ENCODE measurements at regions not wholly inside any gene's neighbourhood (a gene's known extent, or its start where the extent isn't known, plus 50 kb on each side); places are given as distances from the start of the nearest gene placed in this dataset.
"Not testable (repeated sequence)": the region's sequence is repeated elsewhere in the genome, so short reads cannot be mapped to it uniquely, and the experiment has no call there.

DNA sequence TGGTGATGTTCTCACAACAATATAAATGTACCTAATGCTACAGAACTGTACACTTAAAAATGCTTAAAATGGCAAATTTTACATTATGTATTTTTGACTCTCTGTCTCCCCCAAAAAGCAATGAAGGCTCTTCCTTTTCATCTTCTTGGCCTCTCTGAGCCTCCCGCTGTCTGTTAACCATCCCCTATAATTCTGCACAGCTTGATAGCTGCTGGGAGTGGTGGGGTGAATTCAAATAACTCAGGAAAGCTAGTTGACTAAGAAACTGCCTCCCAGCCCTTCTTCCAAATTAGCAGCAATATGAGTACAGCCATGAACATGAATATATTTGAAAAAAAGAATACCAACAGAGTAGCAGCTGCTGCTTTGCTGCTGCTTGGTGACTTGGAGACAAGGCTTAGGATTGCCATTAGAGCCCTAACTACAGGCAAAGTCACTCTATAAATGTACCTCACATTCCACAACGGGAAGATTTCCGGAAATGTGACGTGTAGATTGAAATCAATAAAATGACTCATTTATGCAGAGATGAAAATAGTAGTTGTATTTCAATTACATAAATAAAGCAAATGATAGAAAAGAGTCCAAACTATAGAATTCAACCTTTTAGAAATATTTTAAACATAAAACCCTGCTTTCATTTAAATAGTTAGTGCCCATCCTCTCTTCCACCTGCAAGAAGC, 200.1 kb upstream of the HEY2 start:
- no peak for DNase-seq

DNA sequence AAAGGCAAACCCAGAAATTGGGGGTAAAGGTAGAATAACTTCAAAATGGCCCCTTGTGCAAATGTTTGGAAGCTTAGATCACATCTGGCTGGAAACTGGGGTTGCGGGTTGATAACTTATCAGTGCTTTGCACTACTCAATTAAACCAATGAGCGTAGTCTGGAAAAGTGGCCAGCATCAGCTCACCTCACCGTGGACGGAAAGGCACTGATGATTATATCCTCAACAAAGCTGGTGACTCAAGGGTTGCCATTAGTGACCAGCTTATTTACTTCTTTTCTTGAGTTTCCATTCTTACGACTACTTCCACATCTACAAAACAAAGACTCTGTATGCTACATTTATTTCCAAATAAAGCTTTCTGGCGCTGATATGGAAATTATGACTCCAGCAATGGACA, 198.5 kb upstream of the HEY2 start:
- no peak for DNase-seq

DNA sequence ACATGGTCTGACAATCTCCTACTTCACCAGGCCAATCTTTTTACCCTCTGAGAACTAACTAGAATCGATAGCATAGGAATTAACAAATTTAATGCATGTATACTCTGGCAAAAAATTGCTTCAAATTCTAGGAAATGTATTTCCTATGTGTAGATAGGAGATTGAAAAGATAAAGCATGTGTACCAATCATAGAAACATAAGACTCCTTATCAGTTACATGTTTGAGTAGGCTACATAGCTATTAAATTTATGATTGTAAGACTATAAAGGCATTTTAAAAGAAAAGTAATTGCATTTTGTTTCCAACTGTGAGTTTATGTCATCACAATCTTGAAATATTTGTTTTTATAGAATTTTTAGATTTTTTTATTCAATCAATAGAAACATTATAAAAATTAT, 196.6 kb upstream of the HEY2 start:
- no peak for DNase-seq

DNA sequence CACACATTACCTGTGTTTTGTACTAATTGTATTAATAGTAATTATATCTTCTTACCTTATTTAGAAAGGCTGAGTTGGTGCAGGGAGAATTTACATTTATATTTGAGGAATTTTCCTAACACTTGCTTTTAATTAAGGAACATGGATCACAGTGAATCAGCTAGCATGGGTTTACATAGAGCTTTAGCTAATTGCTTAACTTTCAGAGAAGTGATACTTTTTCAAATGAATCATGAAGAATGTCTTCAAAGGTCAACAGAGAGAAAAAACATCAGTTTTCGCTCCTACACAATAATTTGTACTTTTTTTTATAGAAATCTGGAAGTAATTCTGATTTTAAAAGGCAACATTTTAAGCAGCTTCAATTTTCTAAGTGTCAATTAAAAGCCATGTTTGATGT, 195.0 kb upstream of the HEY2 start:
- DNase-seq, result no peak

DNA sequence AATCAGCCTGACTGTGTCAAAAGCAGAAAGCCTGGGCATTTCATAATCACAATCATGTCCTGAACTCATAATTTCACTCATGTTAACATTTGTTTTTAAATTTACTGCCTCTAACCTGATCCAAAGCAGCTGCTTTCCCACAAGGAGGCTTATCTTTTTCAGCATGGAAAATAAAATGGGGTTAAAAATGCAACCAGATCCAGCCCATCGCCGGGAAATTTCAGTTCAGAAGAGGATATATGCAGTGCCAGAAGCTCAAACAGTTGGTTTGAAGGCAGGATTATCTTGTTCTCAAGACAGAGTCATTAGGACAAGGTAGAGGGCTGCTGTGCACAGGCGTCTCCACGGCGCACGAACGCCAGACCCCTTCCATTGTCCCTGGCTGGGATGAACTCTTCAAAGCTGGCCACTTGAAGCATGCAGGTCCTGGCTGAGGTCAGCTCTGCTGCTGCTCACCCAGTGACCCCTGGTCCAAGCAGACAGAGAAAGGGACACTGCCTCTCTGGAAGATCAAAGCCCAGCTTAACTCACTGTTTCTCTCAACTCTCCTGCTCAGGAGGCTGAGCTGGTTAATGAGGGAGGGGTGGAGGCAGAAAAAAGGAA, 191.1 kb upstream of the HEY2 start:
- DNase-seq, result no peak

DNA sequence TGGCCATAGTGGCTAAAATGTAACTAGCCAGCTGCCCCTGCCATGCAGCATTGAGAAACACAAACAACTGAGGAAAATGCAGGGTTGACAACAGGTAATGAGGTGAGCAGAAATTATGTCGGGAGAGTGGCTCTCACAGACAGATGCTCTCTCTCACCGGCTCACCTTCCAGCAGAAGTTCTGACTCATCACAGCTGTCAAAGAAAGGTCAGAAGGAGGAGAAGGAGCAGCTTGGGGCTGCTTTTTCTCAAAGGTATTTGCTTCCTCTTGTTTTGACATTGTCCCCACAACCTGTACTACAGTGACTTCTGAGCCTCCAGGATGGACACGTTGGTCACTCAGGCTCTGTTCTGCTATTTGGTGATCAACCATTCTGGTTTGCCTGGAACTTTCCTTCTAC, 190.5 kb upstream of the HEY2 start:
- DNase-seq, result no peak

DNA sequence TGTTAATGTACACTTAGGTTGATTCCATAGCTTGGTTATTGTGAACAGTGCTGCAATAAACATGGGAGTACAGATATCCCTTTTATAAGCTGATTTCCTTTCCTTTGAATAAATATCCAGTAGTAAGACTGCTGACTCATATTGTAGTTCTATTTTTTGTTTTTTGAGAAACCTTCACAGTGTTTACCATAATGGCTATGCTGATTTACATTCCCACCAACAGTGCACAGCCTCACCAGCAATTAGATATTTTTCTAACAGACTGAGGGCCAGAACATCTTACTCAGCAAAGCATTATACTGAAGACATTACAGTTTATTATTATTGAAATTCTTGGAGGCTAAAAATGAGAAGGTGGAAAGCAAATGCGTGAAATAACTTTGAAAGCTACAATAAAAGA, 187.3 kb upstream of the HEY2 start:
- DNase-seq, result no peak

DNA sequence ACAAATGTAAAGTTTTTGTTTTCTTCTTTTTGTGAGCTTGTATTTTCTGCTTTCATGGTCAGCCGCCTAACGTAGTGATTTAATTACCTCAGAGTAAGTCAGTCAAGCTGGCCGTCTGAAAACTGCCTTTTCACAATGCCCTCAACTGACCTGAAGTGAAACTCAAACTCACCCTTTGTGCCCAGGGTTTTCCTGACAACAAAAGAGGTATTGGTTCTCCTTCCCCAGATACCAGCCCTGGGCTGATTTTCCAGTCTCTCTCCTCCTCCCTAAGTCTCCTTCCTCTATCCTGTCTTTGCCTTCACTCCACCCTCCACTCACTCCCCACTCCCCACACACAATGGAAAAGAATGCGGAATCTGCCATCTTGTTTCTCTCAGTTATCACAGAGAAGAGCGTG, 184.5 kb upstream of the HEY2 start:
- DNase-seq, result no peak

DNA sequence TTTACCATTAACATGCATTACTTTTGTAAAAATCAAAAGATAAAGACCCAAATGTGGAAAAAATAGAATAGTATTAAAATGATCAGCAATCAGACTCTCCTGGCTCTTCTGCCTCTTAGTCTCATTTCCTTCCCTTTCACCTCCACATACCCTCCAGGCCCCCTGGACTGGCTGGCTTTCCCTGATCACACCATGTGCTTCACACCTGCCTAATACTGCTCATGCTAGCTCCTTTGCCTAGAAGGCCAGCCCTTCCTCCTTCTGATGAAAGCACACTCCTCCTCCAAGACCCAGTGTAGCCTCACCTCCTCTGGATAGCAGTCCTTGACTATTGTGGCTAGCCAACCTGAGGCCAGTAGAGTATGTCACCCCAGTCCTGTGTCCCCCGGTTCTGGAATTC, 182.0 kb upstream of the HEY2 start:
- no peak for DNase-seq

DNA sequence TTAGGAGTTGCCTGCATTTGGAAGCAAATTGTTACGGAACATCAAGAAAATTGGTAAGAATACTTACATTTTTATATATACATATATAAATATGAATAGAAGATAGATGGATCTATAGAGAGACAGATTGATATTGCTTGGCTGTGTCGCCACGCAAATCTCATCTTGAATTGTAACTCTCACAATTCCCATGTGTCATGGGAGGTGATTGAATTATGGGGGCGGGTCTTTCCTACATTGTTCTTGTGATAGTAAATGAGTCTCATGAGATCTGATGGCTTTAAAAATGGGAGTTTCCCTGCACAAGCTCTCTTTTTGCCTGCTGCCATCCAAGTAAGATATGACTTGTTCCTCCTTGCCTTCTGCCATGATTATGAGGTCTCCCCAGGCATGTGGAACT, 180.8 kb upstream of the HEY2 start:
- no peak for DNase-seq

DNA sequence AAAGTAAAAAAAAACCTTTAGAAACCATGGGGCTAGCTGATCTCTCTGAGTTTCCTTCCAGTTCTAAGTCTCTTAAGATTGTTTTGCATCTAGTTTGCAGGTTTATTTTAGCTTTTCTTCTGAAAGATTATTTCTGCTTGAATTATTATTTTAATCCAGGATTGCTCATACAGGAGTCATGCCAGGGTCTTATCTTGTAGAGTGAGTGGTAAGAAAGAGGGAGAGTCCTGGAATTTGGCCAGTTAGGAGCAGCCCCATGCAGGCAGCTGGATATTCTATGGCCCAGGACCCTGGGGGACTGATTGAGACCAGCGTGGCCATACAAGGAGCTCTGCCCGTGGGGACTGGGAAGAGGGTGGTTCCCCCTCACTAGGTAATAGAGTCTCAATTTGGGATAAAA, 178.9 kb upstream of the HEY2 start:
- no peak for DNase-seq

DNA sequence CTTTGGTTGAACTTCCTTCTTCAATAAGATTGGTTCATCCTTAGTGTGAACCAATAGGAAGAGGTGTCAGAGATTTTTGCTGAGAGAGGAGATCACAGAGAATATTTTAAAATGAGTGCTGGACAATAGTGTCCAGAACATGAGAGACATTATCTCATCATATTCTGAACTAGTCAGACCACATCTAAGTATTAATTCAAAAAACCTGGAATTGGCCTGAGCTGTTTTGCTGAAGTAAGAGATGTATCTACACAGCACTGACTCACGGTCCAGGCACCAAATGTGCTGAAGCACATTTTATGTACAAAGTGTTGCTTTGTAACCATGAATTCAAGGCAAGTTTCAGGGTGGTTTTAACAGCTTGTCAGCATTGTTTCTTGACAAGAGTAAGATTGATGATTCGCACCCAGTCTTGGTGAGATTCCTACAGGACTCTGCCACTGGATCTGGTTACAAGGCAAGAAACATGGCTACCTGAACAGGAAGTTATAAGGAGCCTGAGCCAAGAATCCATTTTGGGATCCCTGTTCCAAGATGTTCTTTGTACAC, 178.2 kb upstream of the HEY2 start:
- DNase-seq, result no peak

DNA sequence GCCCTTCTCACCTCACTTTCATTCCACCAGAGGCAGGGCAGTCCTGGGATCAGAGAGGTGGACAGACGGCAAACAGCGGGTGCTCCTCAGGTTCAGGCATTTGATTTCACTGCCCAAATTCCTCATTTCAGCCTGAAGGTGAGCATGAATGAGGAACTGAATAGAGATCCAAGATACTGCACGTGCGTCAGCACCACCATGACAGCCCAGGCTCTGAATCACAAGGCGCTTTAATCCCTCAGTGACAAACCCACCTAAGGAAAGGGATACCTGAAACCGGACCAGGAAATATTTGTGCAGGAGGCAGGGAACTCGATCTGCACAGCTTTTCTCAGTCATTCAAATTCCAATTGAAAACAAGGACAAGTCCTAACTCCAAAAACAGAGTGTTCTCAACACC, 174.8 kb upstream of the HEY2 start:
- no peak for DNase-seq

DNA sequence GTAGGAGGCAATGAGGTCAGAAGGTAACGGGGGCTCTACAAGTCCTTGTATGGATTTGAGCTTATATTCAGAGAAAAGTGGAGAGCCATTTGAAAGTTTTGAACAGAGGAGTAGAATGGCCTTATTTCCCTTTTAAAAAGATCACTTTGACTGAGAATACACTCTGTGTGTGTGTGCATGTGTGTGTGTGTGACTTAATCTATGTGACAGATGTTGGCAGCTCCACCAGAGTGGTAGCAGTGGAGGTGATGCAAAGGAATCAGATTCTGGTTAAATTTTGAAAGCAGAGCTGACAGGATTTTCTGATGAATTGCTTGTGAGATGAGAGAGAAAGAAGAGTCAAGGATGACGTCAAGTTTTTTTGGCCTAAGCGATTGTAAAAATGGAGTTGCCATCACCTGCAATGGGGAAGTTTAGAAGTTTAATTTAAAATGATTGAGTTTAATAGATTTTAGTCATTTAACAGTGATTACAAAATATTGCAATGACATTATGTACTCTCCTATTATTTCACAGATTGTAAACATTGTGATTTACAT, 172.2 kb upstream of the HEY2 start:
- DNase-seq, result no peak

DNA sequence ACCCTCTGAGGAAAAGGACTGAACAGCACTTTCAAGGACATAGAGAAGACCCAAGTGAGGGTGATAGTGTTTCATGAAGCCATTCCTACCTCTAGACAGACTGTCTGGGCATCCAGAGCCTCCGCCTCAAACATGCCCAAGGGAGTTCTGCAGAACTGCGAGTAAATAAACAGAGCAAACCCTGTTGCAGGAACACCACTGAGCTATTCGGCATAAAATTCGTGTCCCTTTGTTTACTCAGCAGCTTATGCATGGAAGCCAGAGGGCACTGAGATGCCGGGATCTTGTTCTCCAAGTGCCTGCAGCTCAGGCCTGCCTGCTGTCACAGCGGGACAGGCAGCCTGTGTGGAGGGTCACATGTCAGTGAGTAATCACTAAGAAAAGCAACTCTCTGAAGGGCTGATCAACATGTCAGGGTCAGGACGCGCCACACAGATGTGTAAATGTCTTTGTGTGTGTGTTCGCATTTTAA, 164.9 kb upstream of the HEY2 start:
- peak; percentile 84 for DNase-seq

DNA sequence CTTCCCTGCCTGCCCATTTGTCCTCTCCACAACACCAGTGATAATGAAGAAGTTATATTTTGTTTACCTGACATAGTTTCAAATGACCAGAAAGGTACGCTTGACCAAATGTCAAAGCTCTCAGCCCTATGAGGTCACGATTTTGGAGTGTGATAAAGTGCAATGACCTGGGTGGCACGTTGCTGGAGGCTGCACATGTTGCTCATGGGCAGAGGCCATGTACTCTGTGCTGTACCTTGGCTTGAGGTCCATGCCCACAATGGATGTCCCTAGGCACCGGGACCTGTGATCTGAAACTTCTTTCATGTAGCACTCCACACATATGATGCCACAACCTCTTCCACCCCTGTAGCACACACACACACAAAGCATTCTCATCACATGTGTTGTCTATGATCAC, 164.0 kb upstream of the HEY2 start:
- no peak for DNase-seq

DNA sequence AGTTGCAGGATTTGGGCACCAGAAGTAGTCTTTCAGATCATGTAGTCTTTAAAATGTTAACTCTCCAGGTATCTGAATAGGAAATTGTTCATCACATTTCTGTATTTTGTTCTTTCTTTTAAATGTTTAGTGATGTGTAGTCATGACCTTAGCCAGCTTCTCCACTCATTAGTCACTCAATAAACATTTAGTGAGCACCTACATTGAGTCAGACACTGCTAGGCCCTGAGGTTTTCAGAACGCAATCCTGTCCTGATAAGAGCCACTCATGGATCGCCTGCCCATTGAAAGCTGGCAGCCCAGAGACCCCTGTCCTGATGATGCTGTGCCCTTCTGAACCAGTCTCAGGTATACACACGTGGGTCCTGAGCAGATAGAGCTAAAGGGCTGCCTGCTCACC, 163.4 kb upstream of the HEY2 start:
- DNase-seq, result no peak

DNA sequence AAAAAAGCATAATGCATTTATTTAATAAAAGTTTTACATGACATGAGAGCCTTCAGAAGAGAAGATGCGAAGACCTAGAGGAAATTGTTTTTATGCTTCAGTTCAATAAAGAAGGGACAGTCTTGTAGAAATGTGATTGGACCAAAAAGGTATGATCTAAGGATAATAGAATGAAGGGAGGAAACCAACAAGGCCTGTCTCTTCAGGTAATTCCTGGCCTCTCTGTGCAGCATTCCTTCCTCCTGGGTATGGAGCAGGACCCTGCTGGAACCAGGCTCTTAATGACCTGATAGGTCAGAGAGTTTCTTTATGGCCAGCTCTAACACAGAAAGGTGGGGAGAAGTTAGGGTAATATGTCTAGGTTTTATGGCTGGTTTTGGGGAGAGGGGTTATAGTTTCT, 162.8 kb upstream of the HEY2 start:
- no peak for DNase-seq

DNA sequence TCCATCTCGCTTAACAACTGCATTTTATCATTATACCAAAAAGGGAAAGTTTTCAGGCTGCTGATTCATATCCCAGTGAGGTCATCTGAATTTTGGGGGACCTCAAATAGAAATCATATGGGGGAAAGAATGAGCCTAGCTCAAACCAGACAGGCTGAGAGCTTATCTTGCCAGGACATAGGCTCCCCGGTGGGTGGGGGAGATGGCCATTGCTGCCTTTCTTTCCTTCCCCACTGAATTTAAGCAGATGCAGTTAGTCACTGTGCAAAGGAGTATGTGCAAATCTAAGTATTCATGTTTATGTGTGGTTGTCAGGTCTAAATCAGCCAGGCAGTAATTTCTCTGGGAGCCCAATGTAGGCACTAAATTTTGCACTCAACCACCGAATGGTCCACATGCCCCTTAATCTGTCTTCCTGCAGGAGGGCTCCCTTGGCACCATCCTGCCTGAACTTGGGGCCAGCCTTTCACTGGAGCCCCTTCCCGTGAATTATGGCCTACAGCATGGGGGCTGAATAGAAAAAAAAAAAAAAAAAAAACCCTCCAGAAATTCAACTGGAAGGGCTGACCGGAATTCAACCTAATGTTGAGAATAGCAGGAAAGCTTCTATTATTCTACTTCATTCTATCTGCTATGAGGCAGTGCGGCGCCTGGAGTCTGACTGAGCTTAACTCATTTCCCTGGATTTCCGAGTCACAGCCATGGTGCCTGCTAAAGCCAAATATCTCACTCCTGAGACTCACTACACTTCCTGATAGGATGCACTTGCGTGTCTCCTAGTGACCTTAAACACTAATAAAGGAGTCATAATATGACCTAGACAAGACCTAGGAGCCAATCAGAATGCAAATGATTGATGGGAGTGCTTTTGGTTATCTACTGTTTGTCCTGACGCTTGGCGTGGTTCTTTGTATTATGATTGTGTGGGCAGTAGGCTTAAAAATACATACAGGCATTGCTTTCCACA, 161.5 kb upstream of the HEY2 start:
- DNase-seq, result no peak

DNA sequence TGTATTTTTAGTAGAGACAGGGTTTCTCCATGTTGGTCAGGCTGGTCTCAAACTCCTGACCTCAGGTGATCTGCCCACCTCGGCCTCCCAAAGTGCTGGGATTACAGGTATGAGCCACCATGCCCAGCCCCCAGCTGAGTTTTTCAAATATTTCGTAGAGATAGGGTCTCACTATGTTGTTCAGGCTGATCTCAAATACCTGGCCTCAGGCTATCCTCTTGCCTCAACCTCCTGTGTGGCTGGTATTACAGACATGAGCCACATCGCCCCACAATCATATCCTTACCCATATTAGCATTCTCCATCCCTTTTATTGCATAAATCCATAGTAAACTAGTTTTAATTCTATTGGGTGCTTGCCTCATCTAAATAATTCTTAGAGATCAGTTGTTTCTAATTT, 157.6 kb upstream of the HEY2 start:
- DNase-seq, result not testable (repeated sequence)

DNA sequence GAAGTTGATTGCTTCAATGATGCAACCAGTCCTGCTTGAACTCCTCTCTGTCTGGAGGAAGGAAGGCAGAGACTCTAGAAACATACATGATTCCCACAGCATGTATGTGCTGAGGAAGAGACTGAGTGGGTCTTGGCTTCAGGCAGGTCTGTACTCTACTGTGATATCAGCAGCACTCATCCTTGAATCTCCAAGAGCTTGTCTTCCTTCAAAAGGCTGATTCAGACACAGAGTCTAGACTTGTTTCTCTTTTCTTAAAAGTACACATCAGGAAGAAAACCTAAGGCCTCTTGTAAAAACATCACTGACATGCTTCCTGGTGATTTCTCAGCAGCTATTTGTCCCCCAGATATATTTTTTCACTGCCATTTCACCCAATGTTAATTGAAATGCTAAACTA, 155.7 kb upstream of the HEY2 start:
- no peak for DNase-seq

DNA sequence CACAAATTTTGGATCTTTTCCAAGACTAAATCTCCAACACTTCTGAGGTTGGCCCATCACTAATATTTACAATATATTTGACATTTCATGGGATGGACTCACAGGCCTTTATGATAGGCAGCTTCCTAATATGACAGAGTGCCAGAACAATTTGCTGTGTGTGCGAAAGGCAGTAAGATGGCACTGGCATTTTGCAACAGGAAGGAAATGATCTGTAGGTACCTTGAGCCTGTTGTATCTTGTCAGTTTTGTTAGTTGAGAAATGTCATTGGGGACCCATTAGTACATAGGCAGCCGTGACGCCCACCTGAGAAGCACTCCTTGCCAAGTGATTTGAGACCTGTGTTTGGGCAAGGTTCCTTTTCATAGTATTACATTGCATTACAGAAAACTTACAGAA, 153.4 kb upstream of the HEY2 start:
- no peak for DNase-seq
